Right lobe of liver (tissue), 4 donors: ENCODE measurements at regions not wholly inside any gene's neighbourhood (a gene's known extent, or its start where the extent isn't known, plus 50 kb on each side); places are given as distances from the start of the nearest gene placed in this dataset.

Experiments
- POLR2A ChIP-seq: fragments of 450-650 bp; IDR thresholded peaks from one replicate; pipeline ENCODE4 v1.6.1; 2017; ENCODE audit warnings: antibody characterized with exemption, mild to moderate bottlenecking
- TF ChIP-seq, protein P1 (sequence below), 4 donors: fragments of 200-600 bp in 3 of 4; fragments of 450-650 bp in 1 of 4; IDR thresholded peaks; one replicate each; pipeline versions ENCODE4 v1.5.1 to v1.8.0; 2016 to 2022; ENCODE audit warnings: antibody characterized with exemption in 4 of 4, mild to moderate bottlenecking in 2 of 4
- donor health status: DM: no; HTN: no; CAD: no.
- donor health status: DM: no; HTN: no; CAD: no.
- donor health status: DM: no; HTN: yes; CAD: no.

DNA sequence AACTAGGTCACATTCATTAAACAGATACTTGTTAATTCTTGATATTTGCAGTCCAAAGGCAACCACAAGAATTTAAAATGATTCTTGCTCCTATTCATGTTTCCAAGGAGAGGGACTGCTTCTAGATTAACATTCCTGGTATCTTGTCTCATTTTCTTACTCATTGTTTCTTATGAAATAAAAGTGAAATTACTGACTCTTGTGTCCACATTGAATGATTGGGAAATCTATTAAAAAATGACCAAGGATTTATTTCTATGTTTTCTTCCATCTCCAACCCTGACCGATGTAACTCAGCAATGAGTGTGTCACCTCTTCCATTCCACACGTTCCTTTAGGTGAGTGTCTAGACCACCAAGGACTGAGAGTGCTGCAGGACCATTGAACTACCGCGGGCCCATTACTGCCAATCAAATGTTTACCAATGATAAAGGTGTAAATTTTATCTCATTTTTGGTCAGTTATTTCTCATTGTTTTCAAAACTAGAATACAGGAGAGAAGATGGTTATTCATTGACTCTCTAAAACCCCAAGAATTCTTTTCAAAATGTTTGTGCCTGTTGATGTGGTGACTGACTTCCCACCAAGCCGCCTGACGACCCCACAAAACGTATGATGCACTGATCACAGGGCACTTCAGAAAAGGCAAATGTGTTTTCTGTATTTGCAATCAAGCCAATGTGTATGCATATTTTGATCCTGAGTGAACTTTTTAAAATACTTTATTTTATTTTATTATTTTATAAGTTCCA lies 414.6 kb upstream of the PTBP2 start:
- TF ChIP-seq, protein P1, sequence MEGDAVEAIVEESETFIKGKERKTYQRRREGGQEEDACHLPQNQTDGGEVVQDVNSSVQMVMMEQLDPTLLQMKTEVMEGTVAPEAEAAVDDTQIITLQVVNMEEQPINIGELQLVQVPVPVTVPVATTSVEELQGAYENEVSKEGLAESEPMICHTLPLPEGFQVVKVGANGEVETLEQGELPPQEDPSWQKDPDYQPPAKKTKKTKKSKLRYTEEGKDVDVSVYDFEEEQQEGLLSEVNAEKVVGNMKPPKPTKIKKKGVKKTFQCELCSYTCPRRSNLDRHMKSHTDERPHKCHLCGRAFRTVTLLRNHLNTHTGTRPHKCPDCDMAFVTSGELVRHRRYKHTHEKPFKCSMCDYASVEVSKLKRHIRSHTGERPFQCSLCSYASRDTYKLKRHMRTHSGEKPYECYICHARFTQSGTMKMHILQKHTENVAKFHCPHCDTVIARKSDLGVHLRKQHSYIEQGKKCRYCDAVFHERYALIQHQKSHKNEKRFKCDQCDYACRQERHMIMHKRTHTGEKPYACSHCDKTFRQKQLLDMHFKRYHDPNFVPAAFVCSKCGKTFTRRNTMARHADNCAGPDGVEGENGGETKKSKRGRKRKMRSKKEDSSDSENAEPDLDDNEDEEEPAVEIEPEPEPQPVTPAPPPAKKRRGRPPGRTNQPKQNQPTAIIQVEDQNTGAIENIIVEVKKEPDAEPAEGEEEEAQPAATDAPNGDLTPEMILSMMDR (IDR thresholded peaks at IDR 0.05): no peak
- TF ChIP-seq POLR2A: no peak
